GM23338 (cell line): ENCODE measurements at regions not wholly inside any gene's neighbourhood (a gene's known extent, or its start where the extent isn't known, plus 50 kb on each side); places are given as distances from the start of the nearest gene placed in this dataset.

Experiments used
- CREB1 ChIP-seq: fragments of 250-450 bp; sonication (Bioruptor Pico); IDR thresholded peaks from 2 replicates; pipeline ENCODE4 v1.5.0; 2020; ENCODE audit warnings: low read depth, mild to moderate bottlenecking, moderate library complexity
- EZH2 ChIP-seq: fragments of 200-600 bp; sonication (generic); IDR thresholded peaks from one replicate; pipeline ENCODE4 v1.8.0; 2017; ENCODE audit warnings: antibody characterized with exemption, mild to moderate bottlenecking, low read depth; ENCODE audit not compliant: unreplicated experiment
- EZH2phosphoT487 ChIP-seq: fragments of 200-600 bp; sonication (generic); IDR thresholded peaks from one replicate; pipeline ENCODE4 v1.8.1; 2018; ENCODE audit warnings: antibody characterized with exemption; ENCODE audit not compliant: unreplicated experiment
- POLR2AphosphoS5 ChIP-seq: IDR thresholded peaks from 2 replicates; pipeline ENCODE4 v1.6.1; 2016; ENCODE audit warnings: antibody characterized with exemption, low read depth
- STAT1 ChIP-seq: IDR thresholded peaks from one replicate; pipeline ENCODE4 v1.6.1; 2016; ENCODE audit warnings: antibody characterized with exemption; ENCODE audit not compliant: unreplicated experiment
- TF ChIP-seq, protein P1 (sequence below), 2 experiments: fragments of 200-600 bp in 1 of 2; sonication (generic) in 1 of 2; conservative IDR thresholded peaks; 2 replicates each; pipeline versions ENCODE4 v1.5.1 to v1.6.1; 2016 to 2017; ENCODE audit warnings: antibody characterized with exemption in 2 of 2, low read depth in 2 of 2, mild to moderate bottlenecking in 2 of 2, moderate library complexity in 1 of 2
- TF ChIP-seq, protein P2 (sequence below): IDR thresholded peaks from one replicate; pipeline ENCODE4 v1.6.1; 2018; ENCODE audit warnings: antibody characterized with exemption; ENCODE audit not compliant: unreplicated experiment

DNA sequence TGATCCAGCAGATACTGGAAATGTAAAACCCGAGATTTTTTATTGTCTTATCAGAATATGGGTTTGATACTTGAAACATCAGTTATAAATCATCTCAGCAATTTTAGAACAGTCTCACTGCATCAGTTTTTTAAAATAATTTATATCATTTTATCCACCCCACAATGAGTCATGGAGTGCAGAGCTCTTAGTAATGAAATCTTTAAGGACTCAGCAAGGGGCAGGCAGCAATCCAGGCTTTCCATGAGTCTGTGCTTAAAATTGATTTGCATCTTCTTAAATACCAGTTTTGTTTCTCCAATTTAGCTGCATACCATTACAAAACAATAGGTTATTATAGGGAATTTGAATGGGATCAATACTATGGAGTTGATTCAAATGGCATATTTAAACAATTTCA is 832.3 kb downstream of the C6orf118 start:
- no peak for TF ChIP-seq POLR2AphosphoS5
- TF ChIP-seq, protein P1, sequence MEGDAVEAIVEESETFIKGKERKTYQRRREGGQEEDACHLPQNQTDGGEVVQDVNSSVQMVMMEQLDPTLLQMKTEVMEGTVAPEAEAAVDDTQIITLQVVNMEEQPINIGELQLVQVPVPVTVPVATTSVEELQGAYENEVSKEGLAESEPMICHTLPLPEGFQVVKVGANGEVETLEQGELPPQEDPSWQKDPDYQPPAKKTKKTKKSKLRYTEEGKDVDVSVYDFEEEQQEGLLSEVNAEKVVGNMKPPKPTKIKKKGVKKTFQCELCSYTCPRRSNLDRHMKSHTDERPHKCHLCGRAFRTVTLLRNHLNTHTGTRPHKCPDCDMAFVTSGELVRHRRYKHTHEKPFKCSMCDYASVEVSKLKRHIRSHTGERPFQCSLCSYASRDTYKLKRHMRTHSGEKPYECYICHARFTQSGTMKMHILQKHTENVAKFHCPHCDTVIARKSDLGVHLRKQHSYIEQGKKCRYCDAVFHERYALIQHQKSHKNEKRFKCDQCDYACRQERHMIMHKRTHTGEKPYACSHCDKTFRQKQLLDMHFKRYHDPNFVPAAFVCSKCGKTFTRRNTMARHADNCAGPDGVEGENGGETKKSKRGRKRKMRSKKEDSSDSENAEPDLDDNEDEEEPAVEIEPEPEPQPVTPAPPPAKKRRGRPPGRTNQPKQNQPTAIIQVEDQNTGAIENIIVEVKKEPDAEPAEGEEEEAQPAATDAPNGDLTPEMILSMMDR (conservative IDR thresholded peaks at IDR 0.05; ENCODE audit: low read depth in 2 of 2), result no peak
- no peak for TF ChIP-seq EZH2
- no peak for TF ChIP-seq EZH2phosphoT487
- TF ChIP-seq, protein P2, sequence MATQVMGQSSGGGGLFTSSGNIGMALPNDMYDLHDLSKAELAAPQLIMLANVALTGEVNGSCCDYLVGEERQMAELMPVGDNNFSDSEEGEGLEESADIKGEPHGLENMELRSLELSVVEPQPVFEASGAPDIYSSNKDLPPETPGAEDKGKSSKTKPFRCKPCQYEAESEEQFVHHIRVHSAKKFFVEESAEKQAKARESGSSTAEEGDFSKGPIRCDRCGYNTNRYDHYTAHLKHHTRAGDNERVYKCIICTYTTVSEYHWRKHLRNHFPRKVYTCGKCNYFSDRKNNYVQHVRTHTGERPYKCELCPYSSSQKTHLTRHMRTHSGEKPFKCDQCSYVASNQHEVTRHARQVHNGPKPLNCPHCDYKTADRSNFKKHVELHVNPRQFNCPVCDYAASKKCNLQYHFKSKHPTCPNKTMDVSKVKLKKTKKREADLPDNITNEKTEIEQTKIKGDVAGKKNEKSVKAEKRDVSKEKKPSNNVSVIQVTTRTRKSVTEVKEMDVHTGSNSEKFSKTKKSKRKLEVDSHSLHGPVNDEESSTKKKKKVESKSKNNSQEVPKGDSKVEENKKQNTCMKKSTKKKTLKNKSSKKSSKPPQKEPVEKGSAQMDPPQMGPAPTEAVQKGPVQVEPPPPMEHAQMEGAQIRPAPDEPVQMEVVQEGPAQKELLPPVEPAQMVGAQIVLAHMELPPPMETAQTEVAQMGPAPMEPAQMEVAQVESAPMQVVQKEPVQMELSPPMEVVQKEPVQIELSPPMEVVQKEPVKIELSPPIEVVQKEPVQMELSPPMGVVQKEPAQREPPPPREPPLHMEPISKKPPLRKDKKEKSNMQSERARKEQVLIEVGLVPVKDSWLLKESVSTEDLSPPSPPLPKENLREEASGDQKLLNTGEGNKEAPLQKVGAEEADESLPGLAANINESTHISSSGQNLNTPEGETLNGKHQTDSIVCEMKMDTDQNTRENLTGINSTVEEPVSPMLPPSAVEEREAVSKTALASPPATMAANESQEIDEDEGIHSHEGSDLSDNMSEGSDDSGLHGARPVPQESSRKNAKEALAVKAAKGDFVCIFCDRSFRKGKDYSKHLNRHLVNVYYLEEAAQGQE, result no peak
- no peak for TF ChIP-seq STAT1
- no peak for TF ChIP-seq CREB1 (CRISPR knock-in tag)
